Lung (tissue), 11 donors: ENCODE measurements at regions not wholly inside any gene's neighbourhood (a gene's known extent, or its start where the extent isn't known, plus 50 kb on each side); places are given as distances from the start of the nearest gene placed in this dataset.

Experiments
- ATAC-seq: fragments of 200-7000 bp; cut with Tn5 transposase; one replicate; pipeline ENCODE4 v1.9.1; 2020; ENCODE audit warnings: moderate number of reproducible peaks; ENCODE audit not compliant: insufficient read depth, low FRiP score
- DNase-seq, 3 donors: peaks; one replicate each; pipeline ENCODE4 v3.0.0-alpha.2; 2013 to 2017
- H3K27ac ChIP-seq, 2 donors: one replicate each; pipeline ENCODE4 v1.5.1; 2013; ENCODE audit warnings: mild to moderate bottlenecking in 2 of 2, moderate library complexity in 2 of 2, control low read depth in 1 of 2, inconsistent platforms in 1 of 2, low read depth in 1 of 2, low read length in 1 of 2
- H3K27me3 ChIP-seq, 3 donors: one replicate each; pipeline ENCODE4 v1.5.1; 2013; ENCODE audit warnings: low read length in 2 of 3; ENCODE audit not compliant: control insufficient read depth in 3 of 3, insufficient read depth in 3 of 3
- H3K36me3 ChIP-seq, 4 donors: one replicate each; pipeline ENCODE4 v1.5.1; 2013; ENCODE audit warnings: low read length in 4 of 4, mild to moderate bottlenecking in 1 of 4, moderate library complexity in 1 of 4; ENCODE audit not compliant: control insufficient read depth in 4 of 4, insufficient read depth in 4 of 4
- H3K4me1 ChIP-seq, 5 donors: one replicate each; pipeline ENCODE4 v1.5.1; 2013; ENCODE audit warnings: low read length in 5 of 5, mild to moderate bottlenecking in 2 of 5, moderate library complexity in 1 of 5; ENCODE audit not compliant: control insufficient read depth in 5 of 5, insufficient read depth in 5 of 5
- H3K4me3 ChIP-seq: one replicate; pipeline ENCODE4 v1.5.1; 2013; ENCODE audit warnings: mild to moderate bottlenecking, control low read depth, moderate library complexity
- H3K9ac ChIP-seq, 2 donors: one replicate each; pipeline ENCODE4 v1.5.1; 2013; ENCODE audit warnings: low read length in 2 of 2, control low read depth in 1 of 2; ENCODE audit not compliant: insufficient read depth in 1 of 2
- H3K9me3 ChIP-seq, 4 donors: one replicate each; pipeline ENCODE4 v1.5.1; 2013; ENCODE audit warnings: low read length in 3 of 4, mild to moderate bottlenecking in 1 of 4, moderate library complexity in 1 of 4; ENCODE audit not compliant: control insufficient read depth in 4 of 4, insufficient read depth in 3 of 4
- WGBS, 2 donors: extraction: QIAGEN DNeasy Blood & Tissue Kit; methylation state at CpG; one replicate each; pipeline ENCODE4 v1.1.7; 2013; 5-methylcytosine and 5-hydroxymethylcytosine counted together
- TF ChIP-seq, protein P1 (sequence below): IDR thresholded peaks from 2 replicates; pipeline ENCODE4 v1.5.1; 2012; ENCODE audit warnings: mild to moderate bottlenecking; ENCODE audit errors: control extremely low read depth, extremely low read depth
- donor health status: control.
- donor health status: control.
- donor health status: Bipolar disorder and iron deficiency.
- donor health status: healthy.
- donor health status: DM: yes; HTN: yes; CAD: no.

DNA sequence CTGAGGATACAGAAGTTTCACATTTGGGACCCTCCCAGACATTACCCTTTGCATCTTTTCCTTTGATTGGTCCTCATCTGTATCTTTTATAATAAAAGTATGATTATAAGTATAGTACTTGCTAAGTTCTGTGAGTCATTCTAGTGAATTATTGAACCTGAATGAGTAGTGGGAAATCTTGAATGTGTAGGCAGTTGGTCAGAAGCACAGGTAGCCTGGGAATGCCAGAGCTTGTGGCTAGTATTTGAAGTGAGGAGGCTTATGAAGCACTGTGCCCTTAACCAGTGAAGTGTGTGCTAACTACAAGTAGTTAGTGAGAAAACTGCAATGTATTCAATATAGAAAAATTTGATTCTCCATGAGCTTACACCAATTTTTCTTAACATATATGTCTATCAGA, 257.6 kb downstream of the GRB14 start:
- TF ChIP-seq, protein P1, sequence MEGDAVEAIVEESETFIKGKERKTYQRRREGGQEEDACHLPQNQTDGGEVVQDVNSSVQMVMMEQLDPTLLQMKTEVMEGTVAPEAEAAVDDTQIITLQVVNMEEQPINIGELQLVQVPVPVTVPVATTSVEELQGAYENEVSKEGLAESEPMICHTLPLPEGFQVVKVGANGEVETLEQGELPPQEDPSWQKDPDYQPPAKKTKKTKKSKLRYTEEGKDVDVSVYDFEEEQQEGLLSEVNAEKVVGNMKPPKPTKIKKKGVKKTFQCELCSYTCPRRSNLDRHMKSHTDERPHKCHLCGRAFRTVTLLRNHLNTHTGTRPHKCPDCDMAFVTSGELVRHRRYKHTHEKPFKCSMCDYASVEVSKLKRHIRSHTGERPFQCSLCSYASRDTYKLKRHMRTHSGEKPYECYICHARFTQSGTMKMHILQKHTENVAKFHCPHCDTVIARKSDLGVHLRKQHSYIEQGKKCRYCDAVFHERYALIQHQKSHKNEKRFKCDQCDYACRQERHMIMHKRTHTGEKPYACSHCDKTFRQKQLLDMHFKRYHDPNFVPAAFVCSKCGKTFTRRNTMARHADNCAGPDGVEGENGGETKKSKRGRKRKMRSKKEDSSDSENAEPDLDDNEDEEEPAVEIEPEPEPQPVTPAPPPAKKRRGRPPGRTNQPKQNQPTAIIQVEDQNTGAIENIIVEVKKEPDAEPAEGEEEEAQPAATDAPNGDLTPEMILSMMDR, result no peak
- no peak overlapping the region for H3K9ac ChIP-seq
- no peaks in the 10 kb centered on the region for H3K27me3 ChIP-seq
- H3K9me3 ChIP-seq, result no peaks in the 10 kb centered on the region
- no peaks in the 10 kb centered on the region for H3K36me3 ChIP-seq
- no peak for ATAC-seq
- DNase-seq, result no peak
- no peak overlapping the region for H3K27ac ChIP-seq
- H3K4me1 ChIP-seq, result peaks cover 0 to 1% (median 0%) of the 10 kb centered on the region in 5 donors
- H3K4me3 ChIP-seq, result no peak overlapping the region

DNA sequence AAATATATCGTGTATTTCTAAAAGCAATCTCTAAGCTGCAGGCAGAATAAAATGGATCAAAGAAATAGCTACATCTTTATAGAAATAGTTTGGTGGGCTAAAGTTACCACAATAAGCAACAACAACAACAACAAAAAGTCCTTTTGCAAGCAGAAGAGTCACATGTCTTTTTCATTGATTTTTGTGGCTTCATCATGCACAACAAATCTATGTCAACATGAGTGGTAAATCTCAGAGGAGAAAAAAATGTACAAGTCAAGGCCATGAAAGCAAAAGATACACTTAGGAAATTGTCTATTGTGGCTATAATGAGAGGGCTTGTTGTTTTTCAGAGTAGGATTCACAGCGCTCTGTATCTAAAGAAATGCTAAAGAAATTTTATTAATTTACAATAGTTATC, 269.7 kb downstream of the GRB14 start:
- H3K9ac ChIP-seq, result no peak overlapping the region
- no peak for ATAC-seq
- no peak for DNase-seq
- no peaks in the 10 kb centered on the region for H3K9me3 ChIP-seq
- WGBS, 2 donors, result 89 to 90% methylated on average over 2 of the region's 2 CpGs
- H3K4me1 ChIP-seq, result no peaks in the 10 kb centered on the region
- H3K27me3 ChIP-seq, result no peaks in the 10 kb centered on the region
- no peaks in the 10 kb centered on the region for H3K36me3 ChIP-seq
- TF ChIP-seq, protein P1, result no peak
- H3K4me3 ChIP-seq, result no peak overlapping the region
- H3K27ac ChIP-seq, result no peak overlapping the region

- Histone ChIP-seq H3K36me3 (no peaks in the 10 kb centered on the region), H3K4me1 (no peaks in the 10 kb centered on the region), H3K9me3 (no peaks in the 10 kb centered on the region), H3K4me3 (no peak overlapping the region), H3K27ac (no peak overlapping the region), H3K9ac (no peak overlapping the region), H3K27me3 (no peaks in the 10 kb centered on the region)
- 57 to 69% methylated on average over 2 of the region's 2 CpGs for WGBS, 2 donors
- DNase-seq (peak; percentile 19 to 62 (median 40)), ATAC-seq (peak; percentile 77)
- TF ChIP-seq, protein P1, result no peak
Observed at GRCh38 chr2:164335947-164336346, 285.3 kb downstream of the GRB14 start.

GRCh38 chr2:164335128-164335527, 286.2 kb downstream of the GRB14 start:
- Histone ChIP-seq H3K9me3 (no peaks in the 10 kb centered on the region), H3K27me3 (no peaks in the 10 kb centered on the region), H3K4me1 (no peaks in the 10 kb centered on the region), H3K4me3 (no peak overlapping the region), H3K36me3 (no peaks in the 10 kb centered on the region), H3K27ac (no peak overlapping the region), H3K9ac (no peak overlapping the region)
- no peak for DNase-seq
- ATAC-seq, result no peak
- TF ChIP-seq, protein P1, result no peak
- WGBS, 2 donors, result 86 to 96% methylated on average over 2 of the region's 2 CpGs
